ENCODE measurements at regions not wholly inside any gene's neighbourhood (a gene's known extent, or its start where the extent isn't known, plus 50 kb on each side); places are given as distances from the start of the nearest gene placed in this dataset.
A peak's percentile ranks its signal among the peaks of the same experiment; 100 is the strongest.

DNA sequence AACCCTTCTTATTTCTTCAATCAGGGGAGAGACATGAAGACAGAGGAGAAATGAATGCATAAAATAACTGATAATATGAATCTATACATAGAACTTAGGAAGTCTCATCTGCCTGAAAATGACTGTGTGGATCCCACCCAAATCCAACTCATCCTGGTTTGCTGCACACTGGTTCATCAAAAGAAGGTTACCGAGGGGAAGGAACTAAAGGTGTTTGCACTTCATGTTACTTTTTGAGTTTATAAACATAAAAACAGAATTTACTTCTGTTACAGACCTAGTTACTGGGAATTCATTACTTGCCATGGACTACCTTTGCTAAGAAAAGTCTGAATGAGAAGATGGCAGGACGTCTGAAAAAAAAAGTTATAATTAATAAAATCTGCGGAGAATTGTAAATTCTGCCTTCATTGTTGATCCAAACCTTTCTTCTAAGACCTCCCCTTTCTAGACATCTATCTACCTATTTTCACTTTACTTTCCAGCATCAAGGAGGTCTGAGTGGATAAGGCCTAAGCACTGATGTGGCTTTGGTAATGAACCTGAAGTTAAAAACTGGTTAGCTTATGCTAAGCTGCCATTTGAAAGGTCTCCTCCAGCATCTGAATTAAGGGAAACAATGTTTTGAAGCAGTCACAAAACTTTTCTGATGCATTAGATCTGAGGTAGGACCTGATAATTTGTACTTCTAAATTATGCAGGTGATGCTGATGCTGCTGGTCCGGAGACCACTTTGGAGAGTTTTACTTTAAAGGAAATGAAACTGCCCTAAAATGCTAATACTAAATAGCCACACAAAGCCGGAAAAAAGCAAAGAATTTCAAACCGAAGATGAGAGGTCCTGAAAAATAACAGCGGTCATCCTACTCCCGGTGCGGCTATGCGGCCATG, 84.0 kb downstream of the HFE start:
- TF ChIP-seq, protein P1, sequence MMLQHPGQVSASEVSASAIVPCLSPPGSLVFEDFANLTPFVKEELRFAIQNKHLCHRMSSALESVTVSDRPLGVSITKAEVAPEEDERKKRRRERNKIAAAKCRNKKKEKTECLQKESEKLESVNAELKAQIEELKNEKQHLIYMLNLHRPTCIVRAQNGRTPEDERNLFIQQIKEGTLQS (IDR thresholded peaks at IDR 0.05): no peak
- TF ChIP-seq EGR1 (IDR thresholded peaks at IDR 0.05; ENCODE audit: low read depth in 2 of 2) (no peak), JUND (IDR thresholded peaks at IDR 0.05) (no peak)
- no peak for DNase-seq (ENCODE audit: low spot score)
- peaks cover 0 to 9% (median 3%) of the 10 kb centered on the region in 4 donors for H3K4me1 ChIP-seq (ENCODE audit: control insufficient read depth in 4 of 4, insufficient read depth in 4 of 4, low read length in 3 of 4)
- H3K27ac ChIP-seq (ENCODE audit: low read depth in 1 of 2, low read length in 2 of 2): peak overlapping the region; percentile 89 to 96
- H3K9ac ChIP-seq (ENCODE audit: low read depth in 1 of 2, low read length in 2 of 2): peak overlapping the region; percentile 36 to 86
- H3K36me3 ChIP-seq (ENCODE audit: control insufficient read depth in 4 of 4, insufficient read depth in 3 of 4, low read depth in 1 of 4, low read length in 3 of 4): peaks cover 0 to under 1% (median 0%) of the 10 kb centered on the region in 4 donors
- no peaks in the 10 kb centered on the region for H3K9me3 ChIP-seq (ENCODE audit: control insufficient read depth in 4 of 4, low read length in 3 of 4)
- H3K27me3 ChIP-seq (ENCODE audit: control insufficient read depth in 4 of 4, insufficient read depth in 4 of 4, low read length in 3 of 4): no peaks in the 10 kb centered on the region
- WGBS: 25% methylated on average over 10 of the region's 10 CpGs
- peak overlapping the region; percentile 58 to 92 (median 77) for H3K4me3 ChIP-seq (ENCODE audit: low read depth in 1 of 3, low read length in 3 of 3)

GRCh38 chr6:26172608-26172968, 85.4 kb downstream of the HFE start:
- TF ChIP-seq, protein P2, sequence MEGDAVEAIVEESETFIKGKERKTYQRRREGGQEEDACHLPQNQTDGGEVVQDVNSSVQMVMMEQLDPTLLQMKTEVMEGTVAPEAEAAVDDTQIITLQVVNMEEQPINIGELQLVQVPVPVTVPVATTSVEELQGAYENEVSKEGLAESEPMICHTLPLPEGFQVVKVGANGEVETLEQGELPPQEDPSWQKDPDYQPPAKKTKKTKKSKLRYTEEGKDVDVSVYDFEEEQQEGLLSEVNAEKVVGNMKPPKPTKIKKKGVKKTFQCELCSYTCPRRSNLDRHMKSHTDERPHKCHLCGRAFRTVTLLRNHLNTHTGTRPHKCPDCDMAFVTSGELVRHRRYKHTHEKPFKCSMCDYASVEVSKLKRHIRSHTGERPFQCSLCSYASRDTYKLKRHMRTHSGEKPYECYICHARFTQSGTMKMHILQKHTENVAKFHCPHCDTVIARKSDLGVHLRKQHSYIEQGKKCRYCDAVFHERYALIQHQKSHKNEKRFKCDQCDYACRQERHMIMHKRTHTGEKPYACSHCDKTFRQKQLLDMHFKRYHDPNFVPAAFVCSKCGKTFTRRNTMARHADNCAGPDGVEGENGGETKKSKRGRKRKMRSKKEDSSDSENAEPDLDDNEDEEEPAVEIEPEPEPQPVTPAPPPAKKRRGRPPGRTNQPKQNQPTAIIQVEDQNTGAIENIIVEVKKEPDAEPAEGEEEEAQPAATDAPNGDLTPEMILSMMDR (IDR thresholded peaks at IDR 0.05; ENCODE audit: low read depth, low read length, missing input control): no peak
- TF ChIP-seq EGR1 (IDR thresholded peaks at IDR 0.05; ENCODE audit: low read depth in 2 of 2) (no peak), JUND (IDR thresholded peaks at IDR 0.05) (no peak), TAF1 (conservative IDR thresholded peaks at IDR 0.05) (peak; percentile 13), HNF4A (conservative IDR thresholded peaks at IDR 0.05) (no peak), MAX (IDR thresholded peaks at IDR 0.05) (no peak), FOXA1 (IDR thresholded peaks at IDR 0.05) (no peak), ZBTB33 (IDR thresholded peaks at IDR 0.05) (no peak), RXRA (IDR thresholded peaks at IDR 0.05) (no peak), SP1 (IDR thresholded peaks at IDR 0.05) (peak; percentile 3), HNF4G (IDR thresholded peaks at IDR 0.05) (no peak), YY1 (IDR thresholded peaks at IDR 0.05) (peak; percentile 90), NR2F2 (IDR thresholded peaks at IDR 0.05) (no peak)
- TF ChIP-seq, protein P1 (IDR thresholded peaks at IDR 0.05): no peak
- Histone ChIP-seq H3K36me3 (ENCODE audit: control insufficient read depth in 4 of 4, insufficient read depth in 3 of 4, low read depth in 1 of 4, low read length in 3 of 4) (no peaks in the 10 kb centered on the region), H3K4me3 (ENCODE audit: low read depth in 1 of 3, low read length in 3 of 3) (peak overlapping the region; percentile 58 to 92 (median 77)), H3K27ac (ENCODE audit: low read depth in 1 of 2, low read length in 2 of 2) (peak overlapping the region; percentile 89 to 96), H3K9me3 (ENCODE audit: control insufficient read depth in 4 of 4, low read length in 3 of 4) (no peaks in the 10 kb centered on the region), H3K4me1 (ENCODE audit: control insufficient read depth in 4 of 4, insufficient read depth in 4 of 4, low read length in 3 of 4) (peaks cover 0 to 9% (median 3%) of the 10 kb centered on the region in 4 donors), H3K9ac (ENCODE audit: low read depth in 1 of 2, low read length in 2 of 2) (peak overlapping the region; percentile 69 to 99), H3K27me3 (ENCODE audit: control insufficient read depth in 4 of 4, insufficient read depth in 4 of 4, low read length in 3 of 4) (no peaks in the 10 kb centered on the region)
- no peak for DNase-seq (ENCODE audit: low spot score)
- WGBS: 3% methylated on average over 10 of the region's 10 CpGs

Data from liver (tissue), 8 donors.